Stimulated activated CD4-positive, alpha-beta T cell treated with anti-CD3 and anti-CD28 coated beads, Interleukin-12 subunit alpha, Interleukin-12 subunit beta, amount 100 ng/mL, for 4 hours (primary cell): ENCODE measurements at regions not wholly inside any gene's neighbourhood (a gene's known extent, or its start where the extent isn't known, plus 50 kb on each side); places are given as distances from the start of the nearest gene placed in this dataset.

ENCODE experiments used
- DNase-seq: peaks from one replicate; pipeline ENCODE4 v3.0.0-alpha.2; 2020

DNA sequence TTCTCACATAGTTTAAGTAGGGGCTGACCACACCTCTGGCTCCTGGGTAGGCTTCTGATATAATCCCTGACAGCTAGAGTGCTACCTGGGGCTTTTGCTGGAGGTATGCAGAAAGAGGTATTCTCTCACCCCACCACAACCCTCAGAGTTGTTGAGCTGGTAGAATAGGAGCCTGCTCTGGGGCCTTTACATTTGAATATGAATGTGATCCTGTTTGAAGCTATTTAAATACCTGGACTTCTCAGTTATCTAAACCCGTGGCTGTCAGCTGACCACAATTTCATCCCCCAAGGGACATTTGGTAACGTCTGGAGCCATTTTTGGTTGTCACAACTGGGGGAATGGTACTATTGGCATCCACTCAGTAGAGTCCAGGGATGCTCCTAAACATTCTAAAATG is 669.1 kb downstream of the SATB2 start:
- DNase-seq: no peak

- no peak for DNase-seq
Observed at GRCh38 chr2:198782734-198783133, 675.0 kb downstream of the SATB2 start.

DNA sequence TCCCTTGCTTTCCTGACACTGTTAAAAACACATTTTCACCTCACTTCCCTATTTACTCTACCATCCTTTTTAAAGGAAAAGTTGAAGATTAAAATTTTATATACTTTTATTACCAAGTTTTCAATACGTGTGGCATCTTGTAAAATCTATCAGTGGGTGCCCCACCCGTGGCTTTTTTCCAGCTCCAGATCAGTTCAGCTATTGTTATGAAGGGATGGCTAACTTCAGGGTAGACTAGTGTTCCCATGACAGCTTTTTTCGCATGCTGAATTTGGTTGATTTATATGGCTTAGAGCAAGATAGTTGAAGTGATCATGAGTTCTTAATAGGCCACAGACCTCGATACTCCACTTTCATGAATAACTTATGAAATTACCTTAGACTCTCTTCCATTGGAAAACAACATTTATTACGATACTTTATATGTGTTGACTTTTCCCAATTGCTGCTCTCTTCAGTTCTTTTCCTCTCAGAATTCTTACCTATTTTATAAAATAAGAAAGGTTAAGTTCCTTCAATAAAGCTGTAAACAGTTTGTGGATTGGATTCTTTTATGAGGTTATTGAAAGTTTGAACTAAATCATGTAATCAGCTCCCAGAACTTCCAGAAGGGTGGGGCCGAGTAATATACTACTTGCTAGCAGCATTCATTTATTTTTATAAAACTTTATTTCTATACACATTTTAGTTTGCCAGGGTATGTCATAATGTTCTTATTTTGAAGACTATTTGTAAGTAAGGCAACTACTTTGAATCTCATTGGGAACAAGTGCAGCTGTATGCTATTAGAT is 680.9 kb downstream of the SATB2 start:
- DNase-seq: no peak

DNA sequence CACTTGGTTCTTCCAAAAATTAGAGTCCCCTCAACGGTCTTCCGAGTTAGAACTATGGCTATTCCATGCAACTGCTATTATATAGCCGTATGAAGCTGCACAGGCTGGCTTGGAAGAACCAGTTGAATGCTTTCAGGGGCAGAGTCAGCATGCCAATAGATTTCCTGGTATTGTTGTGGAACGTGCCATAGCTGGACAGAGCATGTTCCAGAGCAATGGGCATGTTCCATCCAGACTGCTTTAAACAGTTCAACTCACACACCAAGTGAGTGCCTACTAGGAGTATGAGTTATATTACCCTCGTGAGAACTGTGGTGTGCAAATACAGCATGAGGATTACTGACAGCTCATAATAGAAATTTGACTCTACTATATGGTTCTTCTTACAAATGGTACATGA is 682.0 kb downstream of the SATB2 start:
- no peak for DNase-seq

DNA sequence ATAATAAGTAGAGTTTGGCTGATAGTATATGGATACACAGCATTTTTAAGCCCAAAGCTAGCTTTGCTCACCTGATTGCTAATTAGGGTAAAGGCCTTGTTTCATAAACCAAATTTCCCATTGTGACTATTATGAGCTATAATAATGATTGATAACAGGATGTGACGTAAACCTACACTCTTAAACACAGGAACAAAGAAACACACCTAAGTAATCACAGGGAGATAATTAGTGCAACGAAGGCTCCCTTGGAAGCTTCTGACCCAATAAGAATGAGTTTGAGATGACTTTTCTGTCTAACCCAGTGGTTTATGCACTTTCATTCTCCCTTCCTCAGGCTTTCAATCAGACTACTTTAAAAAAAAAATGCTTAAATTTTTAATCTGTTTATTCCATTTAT is 683.2 kb downstream of the SATB2 start:
- no peak for DNase-seq

DNA sequence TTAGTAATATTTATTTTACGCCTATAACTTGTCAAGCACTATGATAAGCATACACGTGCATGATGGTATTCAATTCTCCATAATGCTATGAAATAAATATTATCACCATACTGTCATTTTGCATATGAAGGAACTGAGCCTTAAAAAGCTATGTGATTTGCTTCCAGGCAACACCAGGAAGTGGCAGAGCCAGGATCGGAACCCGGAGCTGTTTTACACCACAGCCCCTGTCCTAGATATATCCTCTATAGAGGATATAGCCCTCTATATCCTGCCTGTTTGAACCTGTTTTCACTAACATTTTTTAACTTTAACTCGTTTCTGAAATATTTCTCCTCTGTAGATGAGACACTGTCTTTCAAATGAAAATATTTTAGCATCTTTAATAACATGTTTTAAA is 690.0 kb downstream of the SATB2 start:
- DNase-seq: no peak

DNA sequence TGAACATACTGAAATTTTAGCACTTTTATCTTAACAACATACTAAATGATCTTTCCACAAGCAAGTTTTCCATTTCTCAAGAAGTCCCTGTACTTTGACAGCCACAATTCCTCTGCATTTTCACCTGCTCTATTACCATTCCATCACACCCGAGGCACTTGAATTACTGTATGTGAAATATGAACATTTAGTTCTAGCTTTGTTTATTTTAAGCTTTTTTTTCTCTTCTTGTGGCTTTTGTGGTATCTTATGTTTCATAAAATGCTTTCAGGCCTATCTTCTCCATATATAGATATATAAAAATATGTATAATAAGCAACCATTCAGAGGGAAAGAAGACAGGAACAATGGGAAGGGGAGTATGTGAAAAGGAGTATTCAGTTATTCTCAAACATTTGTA is 693.9 kb downstream of the SATB2 start:
- no peak for DNase-seq

GRCh38 chr2:198762441-198762840 is 695.3 kb downstream of the SATB2 start:
- no peak for DNase-seq

GRCh38 chr2:198757069-198757468 is 700.7 kb downstream of the SATB2 start:
- DNase-seq: no peak

DNA sequence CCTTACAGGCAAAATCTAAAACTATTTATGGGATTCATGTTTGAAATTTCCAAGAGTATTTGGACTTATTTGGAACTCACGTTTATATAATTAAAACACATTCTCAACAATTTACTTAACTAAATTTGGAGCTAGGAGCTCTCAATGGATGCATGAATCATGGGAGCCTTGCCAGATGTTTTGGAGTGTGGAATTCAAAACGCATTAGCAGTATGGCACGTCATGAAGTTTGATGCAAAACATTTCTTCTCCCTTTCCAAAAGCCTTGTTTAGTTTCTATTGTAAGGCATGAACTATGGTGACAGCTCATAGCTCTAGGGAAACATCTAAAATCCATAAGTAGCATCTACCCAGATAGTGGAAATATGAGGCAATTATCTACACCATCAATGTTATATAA is 701.6 kb downstream of the SATB2 start:
- no peak for DNase-seq

- no peak for DNase-seq
Observed at GRCh38 chr2:198753101-198753500, 704.6 kb downstream of the SATB2 start.

DNA sequence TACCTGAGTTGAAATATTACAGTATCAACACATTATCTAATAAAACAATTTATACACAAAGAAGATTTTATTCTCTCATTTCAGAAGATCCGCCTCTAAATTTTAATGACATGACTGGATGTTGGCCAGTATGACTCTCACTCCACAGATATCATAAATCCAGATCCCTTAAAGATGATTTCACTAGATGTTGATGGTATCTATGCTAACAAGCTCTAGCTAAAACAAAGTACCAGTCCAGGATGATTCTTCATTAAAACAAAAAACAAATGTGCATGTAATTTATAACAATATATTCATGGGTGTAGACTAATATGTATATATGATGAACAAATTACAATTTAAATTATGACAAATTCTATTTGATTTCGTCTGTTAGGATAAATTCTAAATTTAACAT is 708.4 kb downstream of the SATB2 start:
- no peak for DNase-seq

DNA sequence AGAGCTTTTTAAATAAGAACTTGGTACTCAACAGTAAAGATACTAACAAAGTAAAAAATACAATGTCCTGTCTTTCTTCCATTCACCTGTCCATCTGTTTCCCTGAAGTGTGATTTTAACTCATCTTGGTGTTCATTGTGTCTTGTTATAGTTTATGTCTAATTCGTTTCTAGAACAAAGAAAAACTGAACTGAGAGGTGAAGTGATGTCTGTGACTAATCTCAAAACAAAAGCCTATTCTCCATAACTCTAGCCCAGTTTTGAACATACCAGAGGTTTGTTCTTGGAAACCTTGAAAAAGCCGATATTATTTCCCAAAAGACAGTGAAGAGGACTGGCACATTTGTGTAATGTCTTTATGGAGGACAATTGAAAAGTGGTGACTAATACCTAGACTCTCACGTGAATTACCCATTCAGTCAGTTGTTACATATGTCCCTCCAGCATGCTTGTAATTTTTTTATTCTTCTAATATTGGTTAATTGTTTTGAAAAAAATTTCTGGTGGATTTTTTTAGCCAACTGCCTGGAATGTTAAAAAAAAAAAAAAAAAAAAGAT is 725.8 kb downstream of the SATB2 start:
- DNase-seq: no peak

GRCh38 chr2:198720266-198720665 is 737.5 kb downstream of the SATB2 start:
- no peak for DNase-seq

GRCh38 chr2:198717451-198717850 is 740.3 kb downstream of the SATB2 start:
- DNase-seq: no peak

DNA sequence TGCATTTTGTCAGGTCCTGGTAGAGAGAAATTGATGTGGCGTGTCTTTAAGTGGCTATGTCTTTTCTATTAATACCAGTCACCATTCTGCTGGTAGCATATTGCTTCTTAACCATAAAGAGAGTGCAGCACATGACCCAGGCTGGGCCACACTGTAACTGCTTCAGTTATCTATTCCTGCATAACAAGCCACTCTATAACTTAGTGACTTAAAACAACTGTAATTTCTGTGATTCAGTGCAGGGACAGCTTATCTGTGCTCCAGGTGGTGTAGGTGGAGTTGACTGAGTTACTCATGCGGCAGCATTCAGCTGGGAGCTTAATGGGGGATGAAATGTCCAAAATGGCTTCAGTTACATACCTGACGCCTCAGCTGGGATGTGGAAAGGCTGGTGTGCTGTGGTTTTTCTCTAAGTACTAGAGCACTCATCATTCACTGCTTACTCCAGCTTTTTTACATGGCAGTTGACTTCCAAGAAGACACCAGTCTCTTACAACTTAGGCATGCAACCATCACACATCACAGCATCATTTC is 742.4 kb downstream of the SATB2 start:
- no peak for DNase-seq

DNA sequence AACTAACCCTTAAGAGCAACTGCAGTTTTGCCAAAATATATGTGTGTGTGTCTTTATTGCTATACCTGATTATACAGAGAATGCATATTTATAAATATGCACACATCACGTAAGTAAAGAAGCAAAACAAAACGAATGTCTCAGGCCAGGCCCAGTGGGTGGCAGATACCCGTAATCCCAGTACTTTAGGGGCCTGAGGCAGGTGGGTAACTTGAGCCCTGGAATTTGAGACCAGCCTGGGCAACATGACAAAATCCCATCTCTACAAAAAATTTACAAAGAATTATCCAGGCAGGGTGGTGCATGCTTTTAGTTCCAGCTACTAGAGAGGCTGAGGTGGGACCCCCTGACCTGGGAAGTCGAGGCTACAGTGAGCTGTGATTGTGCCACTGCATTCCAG is 745.3 kb downstream of the SATB2 start:
- no peak for DNase-seq

DNA sequence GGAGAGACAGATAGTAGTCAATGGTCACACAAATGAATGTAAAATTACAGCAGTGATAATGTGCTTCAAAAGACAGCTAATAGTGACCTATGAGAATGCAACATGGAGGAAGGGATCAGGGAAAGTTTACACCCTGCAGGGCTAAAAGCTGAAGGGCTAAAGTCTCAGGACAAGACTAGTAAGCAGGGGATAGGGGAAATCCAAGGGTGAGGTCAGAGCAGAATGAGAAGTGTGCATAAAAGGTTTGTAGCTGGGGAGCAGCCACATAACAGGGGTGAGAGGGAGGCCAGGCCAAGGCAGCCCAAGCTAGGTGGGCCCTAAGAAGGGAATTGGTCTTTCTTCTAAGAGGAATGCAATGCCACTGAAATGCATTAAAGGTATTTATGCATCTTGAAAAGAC is 746.3 kb downstream of the SATB2 start:
- no peak for DNase-seq

GRCh38 chr2:198710562-198710961 is 747.2 kb downstream of the SATB2 start:
- no peak for DNase-seq

DNA sequence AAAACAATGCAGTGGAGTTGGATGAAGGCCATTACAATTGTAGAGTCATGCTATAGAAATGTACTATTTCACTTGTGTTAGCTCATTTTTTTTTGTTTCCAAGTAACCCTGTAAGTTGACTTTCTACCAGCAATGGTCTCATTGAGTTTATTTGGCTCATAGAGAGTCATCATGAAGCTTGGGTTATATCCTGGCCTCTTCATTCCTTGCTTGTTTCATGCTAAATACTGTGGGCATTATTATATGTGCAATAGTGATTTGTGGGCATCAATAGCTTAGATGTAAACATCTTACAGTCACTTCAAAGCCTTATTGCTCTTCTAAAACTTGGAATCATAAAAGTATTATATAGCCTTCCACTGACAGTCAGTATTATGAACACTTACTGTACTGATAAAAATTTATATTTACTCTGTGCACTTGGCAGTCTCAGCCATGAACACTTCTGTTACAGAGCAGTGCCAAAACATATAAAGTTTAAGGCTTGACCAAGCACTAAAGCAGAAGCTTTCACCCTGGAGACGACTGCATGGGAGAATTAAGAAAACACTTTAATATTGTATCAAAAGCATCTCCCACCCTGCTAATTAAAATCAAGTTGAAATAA is 751.2 kb downstream of the SATB2 start:
- DNase-seq: no peak

GRCh38 chr2:198703281-198703680 is 754.5 kb downstream of the SATB2 start:
- no peak for DNase-seq

- no peak for DNase-seq
Observed at GRCh38 chr2:198702796-198703195, 754.9 kb downstream of the SATB2 start.

DNA sequence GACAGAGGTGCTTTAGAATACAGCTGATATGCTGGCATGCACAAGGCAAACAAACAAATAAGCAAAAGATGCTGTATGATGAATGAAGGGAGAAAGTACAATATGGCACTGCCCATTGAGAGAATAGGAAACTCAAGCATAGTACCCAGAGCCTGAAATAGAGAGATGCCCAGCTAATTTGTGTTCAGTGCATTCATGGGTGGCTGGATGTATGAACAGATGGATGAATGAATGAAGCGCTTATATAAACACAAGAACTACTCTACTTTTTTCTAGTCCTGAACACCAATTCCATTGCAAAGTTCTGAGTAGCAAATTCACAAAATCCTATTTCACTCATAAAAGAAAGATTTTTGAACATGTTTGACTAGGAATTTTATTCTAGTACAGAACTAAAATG is 756.3 kb downstream of the SATB2 start:
- DNase-seq: no peak

- DNase-seq: no peak
Observed at GRCh38 chr2:198700319-198700718, 757.4 kb downstream of the SATB2 start.
